Hematopoietic multipotent progenitor cell treated with erythropoietin and hydrocortisone succinate and interleukin-3 and kit ligand, for 4 days (in vitro differentiated cells): ENCODE measurements at regions not wholly inside any gene's neighbourhood (a gene's known extent, or its start where the extent isn't known, plus 50 kb on each side); places are given as distances from the start of the nearest gene placed in this dataset.

Experiments
- DNase-seq: peaks from one replicate; pipeline ENCODE4 v3.0.0-alpha.2; 2015

DNA sequence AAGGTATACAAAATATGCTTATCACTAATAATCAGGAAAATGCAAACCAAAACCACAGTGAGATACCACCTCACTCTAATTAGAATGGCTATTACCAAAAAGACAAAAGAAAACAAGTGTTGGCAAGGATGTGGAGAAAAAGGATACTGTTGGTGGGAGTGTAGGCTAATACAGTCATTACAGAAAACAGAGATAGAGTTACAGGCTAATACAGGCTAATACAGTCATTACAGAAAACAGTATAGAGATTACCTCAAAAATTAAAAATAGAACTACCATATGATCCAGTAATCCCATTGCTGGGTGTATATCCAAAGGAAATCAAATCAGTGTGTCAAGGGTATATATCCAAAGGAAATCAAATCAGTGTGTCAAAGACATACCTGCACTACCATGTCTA lies 238.4 kb downstream of the PLPP3 start:
- DNase-seq: no peak

GRCh38 chr1:56339786-56340465 lies 239.4 kb downstream of the PLPP3 start:
- no peak for DNase-seq

DNA sequence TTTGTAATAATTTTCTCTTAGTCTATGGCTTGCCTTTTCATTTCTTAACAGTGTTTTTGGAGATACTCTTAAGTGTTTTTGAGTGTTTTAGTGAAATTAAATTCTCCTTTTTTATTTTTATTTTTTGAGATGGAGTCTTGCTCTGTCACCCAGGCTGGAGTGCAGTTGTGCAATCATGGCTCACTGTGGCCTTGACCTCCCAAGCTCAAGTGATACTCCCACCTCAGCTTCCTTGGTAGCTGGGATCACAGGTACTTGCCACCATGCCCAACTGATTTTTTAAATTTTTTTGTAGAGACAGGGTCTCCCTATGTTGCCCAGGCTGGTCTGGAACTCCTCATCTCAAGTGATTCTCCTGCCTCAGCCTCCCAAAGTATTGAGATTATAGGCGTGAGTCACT lies 240.3 kb downstream of the PLPP3 start:
- no peak for DNase-seq

- DNase-seq: no peak
Observed at GRCh38 chr1:56336982-56337381, 242.4 kb downstream of the PLPP3 start.

- no peak for DNase-seq
Observed at GRCh38 chr1:56335394-56335793, 244.0 kb downstream of the PLPP3 start.

DNA sequence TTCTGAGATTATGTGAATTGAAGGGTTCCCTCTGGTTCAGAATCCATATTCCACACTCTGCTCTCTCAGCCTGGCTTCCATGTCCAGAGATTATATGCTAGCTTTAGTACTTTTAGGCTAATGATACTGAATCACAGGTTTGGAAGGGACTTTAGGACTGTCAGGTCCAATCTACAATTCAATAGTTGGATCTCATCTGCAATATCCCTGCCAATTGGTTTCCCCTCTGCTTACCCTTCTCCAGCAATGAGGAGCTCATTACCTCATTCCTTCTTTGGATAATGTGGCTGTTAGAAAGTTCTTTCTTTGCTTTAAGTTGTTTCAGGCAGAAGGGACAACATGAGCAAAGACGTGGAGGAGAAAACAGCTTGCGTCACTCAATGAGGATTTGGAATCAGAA lies 245.3 kb downstream of the PLPP3 start:
- DNase-seq: no peak

DNA sequence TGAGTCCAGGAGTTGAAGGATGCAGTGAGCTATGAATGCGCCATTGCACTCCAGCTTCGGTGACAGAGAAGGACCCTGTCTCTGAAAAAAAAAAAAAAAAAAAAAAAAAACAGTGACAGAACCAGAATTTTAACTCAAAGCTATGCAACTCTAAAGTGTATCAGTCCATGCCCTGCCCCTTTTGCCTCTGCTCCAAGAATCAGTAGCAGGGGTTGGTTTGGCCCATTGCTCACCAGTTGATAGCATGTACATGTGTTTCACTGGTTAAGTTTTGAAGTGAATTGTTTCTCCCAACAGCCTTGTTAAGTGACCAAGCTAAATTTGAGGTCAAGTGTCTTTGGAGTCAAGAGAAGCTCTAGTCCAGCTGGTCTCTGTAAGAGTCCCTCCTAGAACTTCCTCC lies 245.9 kb downstream of the PLPP3 start:
- no peak for DNase-seq

GRCh38 chr1:56331892-56332567 lies 247.3 kb downstream of the PLPP3 start:
- DNase-seq: no peak

DNA sequence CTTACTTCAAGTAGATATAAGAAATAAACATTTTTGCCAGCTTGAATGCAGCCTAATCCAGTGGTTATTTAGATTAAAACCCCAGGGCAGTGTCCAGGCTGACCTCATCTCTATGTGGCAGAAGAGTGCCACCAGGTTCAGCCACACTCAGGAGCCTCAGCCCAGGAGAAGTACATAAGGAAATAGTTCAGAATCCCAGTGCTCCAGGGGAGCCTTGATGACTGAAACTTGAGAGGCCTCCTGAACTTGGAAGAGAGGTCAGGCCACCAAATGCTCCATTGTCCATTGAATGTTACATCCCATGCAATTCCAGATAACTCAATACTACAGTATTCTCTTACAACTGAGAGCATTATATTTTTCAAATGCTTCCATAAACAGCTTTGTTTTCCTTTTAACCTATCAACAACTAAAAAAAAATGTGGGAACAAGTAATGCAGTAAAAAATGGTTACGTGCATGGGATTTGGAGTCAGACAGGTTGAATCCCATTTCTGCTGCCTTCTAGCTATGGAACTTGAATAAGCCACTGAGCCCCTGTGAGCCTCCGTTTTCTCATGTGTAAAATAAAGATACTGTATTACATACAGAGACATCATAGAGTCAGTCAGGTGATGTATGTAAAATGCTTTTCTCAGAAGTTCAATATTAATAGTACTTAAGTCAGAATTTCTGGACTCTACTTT lies 248.0 kb downstream of the PLPP3 start:
- DNase-seq: no peak

DNA sequence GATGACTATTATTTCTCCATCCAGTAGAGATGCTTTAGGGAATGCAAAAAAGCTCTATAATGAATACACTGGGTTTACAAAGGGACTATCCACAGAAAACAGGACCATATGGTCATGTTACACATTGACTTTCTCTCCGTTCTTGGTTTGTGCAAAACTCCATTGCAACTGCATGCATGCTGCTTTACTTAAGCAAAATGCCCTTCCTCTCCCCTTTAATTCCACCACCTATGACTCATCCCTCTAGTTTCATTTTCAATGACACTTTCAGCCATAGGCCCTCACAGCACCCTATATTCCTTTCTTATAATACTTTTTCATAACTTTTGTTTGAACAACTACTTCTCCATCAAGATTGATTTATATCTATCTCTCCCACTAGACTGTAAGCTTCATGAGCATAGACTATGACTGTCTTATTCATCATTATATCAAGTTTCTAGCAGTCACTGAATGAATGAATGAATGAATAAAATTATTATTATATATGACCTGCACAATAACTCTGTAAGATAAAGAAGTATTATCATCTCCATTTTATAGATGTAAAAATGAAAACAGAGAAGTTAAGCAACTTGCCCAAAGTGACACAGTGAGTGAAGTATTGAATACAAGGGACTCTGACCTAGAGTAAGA lies 248.9 kb downstream of the PLPP3 start:
- no peak for DNase-seq

- no peak for DNase-seq
Observed at GRCh38 chr1:56329970-56330369, 249.4 kb downstream of the PLPP3 start.

GRCh38 chr1:56327195-56327594 lies 252.2 kb downstream of the PLPP3 start:
- DNase-seq: no peak

GRCh38 chr1:56326056-56326455 lies 253.3 kb downstream of the PLPP3 start:
- DNase-seq: no peak

DNA sequence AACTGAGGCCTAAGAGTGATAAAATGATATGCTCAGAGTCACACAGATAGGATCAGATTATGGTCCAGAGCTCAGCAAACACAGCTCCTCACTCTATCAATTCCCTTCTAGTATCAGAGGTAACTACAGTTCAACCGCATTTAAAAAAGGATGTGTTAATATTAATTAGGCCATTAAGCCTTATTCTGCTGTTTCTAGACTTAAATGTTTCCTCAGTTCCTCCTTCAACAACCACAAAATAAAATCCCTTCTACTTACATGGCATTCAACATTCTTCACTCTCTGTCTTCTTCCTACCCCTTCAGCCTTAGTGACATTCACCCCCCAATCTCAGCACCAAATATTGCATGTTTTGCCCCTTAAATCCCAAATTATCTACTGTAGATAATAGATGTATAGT lies 254.9 kb downstream of the PLPP3 start:
- no peak for DNase-seq

GRCh38 chr1:56322211-56322610 lies 257.2 kb downstream of the PLPP3 start:
- DNase-seq: no peak

GRCh38 chr1:56321150-56321490 lies 258.2 kb downstream of the PLPP3 start:
- DNase-seq: no peak

GRCh38 chr1:56320464-56321149 lies 258.8 kb downstream of the PLPP3 start:
- DNase-seq: no peak

- DNase-seq: no peak
Observed at GRCh38 chr1:56317722-56318121, 261.6 kb downstream of the PLPP3 start.

DNA sequence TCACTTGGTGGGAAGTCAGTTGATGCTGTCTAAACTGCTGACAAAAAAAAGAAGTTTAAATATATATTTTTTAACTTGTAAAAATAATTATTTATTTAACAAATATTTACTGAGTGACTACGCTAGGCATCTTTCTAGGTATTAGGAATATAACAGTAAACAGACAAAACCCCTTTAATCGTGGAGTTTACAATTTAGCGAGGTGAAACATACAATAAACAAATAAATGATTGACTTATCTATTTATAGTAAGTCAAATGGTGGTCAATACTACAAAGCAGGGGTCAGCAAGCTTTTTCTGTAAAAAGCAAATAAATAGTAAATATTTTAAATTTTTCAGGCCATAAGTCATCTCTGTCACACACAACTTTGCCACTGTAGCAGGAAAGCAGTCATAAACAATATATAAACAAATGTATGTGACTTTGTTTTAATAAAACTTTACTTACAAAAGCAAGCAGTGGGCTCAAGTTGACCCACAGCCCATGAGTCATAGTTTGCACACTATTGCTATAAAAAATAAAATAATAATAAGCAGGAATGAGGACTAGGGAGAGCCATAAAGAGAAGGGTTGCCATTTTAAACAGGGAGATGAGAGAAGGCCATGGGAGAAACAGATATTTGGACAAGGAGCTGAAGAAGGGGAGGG lies 263.9 kb downstream of the PLPP3 start:
- DNase-seq: no peak

- DNase-seq: no peak
Observed at GRCh38 chr1:56313560-56313959, 265.8 kb downstream of the PLPP3 start.

DNA sequence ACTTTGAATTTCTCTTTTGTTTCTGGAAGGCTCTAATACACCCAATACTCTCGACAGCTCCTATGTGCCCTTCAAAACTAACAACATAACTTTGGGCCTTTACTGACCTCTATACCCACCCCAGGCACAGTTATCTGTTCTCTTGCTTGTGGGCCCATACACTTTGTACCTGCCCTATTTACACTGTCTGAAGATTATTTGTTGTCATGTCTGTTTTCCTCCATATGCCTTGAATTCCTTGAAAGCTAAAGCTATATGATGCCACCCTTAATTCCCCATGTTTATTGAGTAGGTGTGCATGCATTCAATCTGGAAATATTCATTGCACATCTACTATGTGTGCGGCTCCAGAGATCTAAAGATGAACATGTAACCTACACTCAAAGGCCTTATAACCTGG lies 267.6 kb downstream of the PLPP3 start:
- DNase-seq: no peak

DNA sequence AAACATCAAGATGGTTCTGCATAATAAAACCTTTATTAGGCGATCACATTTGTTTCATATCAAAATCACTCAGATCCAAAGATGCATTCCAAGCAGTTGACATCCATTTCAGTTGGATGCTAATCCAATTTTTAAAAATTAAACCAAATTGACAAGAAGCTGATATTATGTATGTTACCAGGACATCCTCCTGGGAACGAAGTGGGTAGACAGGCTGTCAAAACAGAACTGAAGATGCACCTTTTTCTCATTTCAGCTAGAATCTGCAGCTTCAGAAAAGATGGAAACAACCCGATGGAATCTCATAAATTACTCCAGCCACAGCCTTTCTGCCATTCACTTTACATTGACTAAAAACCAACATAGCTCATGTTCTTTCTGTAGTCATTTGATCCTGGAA lies 268.4 kb downstream of the PLPP3 start:
- no peak for DNase-seq

DNA sequence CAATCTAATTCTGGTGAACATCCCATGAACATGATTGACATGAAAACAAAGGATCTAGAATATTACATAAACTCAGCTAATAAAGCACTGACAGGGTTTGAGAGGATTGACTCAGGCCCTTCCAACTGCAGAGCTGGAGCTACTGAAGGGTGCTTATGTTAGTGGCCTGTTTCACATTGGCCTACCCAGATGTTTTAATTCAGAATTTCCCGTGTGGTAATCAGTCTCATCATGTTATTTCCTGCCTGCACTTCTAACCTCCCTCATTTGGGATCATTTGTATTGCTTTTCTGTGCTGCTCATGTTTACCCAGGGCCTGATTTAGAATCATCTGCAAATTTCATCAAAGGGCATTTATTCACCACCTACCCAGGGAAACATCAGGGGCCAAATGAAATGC lies 270.3 kb downstream of the PLPP3 start:
- no peak for DNase-seq
